Jurkat, Clone E6-1 (cell line): ENCODE measurements at regions not wholly inside any gene's neighbourhood (a gene's known extent, or its start where the extent isn't known, plus 50 kb on each side); places are given as distances from the start of the nearest gene placed in this dataset.
"Not testable (repeated sequence)": the region's sequence is repeated elsewhere in the genome, so short reads cannot be mapped to it uniquely, and the experiment has no call there.

Experiments
- DNase-seq: peaks from one replicate; pipeline ENCODE4 v3.0.0-alpha.2; 2011; ENCODE audit warnings: low read depth, low spot score
- H3K4me3 ChIP-seq: 2 replicates; pipeline ENCODE4 v1.5.1; 2011; ENCODE audit warnings: mild to moderate bottlenecking, low read length, control low read depth, moderate library complexity

- no peak overlapping the region for H3K4me3 ChIP-seq
- peak; percentile 51 for DNase-seq
Measured at GRCh38 chr18:1663879-1664705, 759.4 kb downstream of the ADCYAP1 start.

GRCh38 chr18:1665079-1665478, 760.4 kb downstream of the ADCYAP1 start:
- DNase-seq: no peak
- no peak overlapping the region for H3K4me3 ChIP-seq

- no peak overlapping the region for H3K4me3 ChIP-seq
- no peak for DNase-seq
Measured at GRCh38 chr18:1668279-1668678, 763.6 kb downstream of the ADCYAP1 start.

DNA sequence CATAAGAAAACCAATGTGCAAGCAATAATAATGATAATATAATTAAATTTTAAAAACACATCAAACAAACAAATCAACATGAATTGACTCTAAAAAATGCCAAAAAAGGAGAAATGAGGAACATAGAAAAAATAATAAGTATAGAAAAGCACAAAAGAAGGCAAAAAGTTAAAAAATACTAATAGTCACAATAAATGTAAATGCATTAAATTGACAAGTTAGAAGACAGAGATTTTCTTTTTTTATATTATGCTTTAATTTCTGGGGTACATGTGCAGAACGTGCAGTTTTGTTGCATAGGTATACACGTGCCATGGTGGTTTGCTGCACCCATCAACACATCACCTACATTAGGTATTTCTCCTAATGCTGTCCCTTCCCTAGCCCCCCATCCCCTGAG, 767.0 kb downstream of the ADCYAP1 start:
- DNase-seq, H3K4me3 ChIP-seq: not testable (repeated sequence)

GRCh38 chr18:1676387-1676786, 771.7 kb downstream of the ADCYAP1 start:
- no peak for DNase-seq
- H3K4me3 ChIP-seq: no peak overlapping the region

- H3K4me3 ChIP-seq: no peak overlapping the region
- DNase-seq: no peak
Measured at GRCh38 chr18:1680108-1680507, 775.4 kb downstream of the ADCYAP1 start.

GRCh38 chr18:1691863-1692262, 787.2 kb downstream of the ADCYAP1 start:
- no peak overlapping the region for H3K4me3 ChIP-seq
- DNase-seq: no peak

GRCh38 chr18:1708006-1708405, 803.3 kb downstream of the ADCYAP1 start:
- no peak for DNase-seq
- no peak overlapping the region for H3K4me3 ChIP-seq

DNA sequence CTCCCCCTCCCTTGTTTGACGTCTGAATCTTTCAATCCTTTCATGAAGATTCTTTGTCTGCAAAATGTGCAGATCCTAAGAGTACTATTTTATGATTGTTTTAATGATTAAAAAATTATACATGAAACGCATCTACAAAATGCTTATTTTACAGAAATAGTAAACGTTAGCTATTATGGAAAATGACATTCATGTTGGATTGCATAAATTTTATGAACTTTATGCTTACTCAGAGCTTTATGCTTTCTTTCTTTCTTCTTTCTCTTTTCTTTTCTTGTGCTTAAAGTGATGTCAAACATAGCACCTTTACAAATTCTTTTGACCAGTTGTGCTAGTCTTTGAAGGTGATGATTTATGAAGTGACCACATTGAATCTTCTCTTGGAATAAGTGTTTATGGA, 805.4 kb downstream of the ADCYAP1 start:
- DNase-seq: no peak
- no peak overlapping the region for H3K4me3 ChIP-seq

DNA sequence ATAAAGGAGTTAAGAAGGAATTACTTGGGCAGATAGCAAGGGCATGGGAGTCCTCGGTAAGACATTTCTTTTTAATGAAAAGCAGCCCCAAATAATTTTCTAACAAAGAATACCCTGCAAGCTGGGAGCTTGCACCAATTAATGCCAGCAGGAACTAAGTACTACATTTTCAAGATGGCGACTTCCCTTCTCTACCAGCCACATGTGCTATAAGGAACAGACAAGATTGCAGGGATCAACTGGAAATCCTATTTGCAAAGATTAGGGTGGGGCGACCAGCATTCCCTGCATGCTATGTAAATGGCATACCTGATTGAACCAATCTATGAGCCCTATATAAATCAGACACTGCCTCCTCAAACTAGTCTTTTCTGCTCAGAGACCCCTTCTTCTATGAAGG, 827.5 kb downstream of the ADCYAP1 start:
- no peak overlapping the region for H3K4me3 ChIP-seq
- DNase-seq: no peak

GRCh38 chr18:1746131-1746530, 825.2 kb downstream of the METTL4 start:
- H3K4me3 ChIP-seq: no peak overlapping the region
- no peak for DNase-seq

DNA sequence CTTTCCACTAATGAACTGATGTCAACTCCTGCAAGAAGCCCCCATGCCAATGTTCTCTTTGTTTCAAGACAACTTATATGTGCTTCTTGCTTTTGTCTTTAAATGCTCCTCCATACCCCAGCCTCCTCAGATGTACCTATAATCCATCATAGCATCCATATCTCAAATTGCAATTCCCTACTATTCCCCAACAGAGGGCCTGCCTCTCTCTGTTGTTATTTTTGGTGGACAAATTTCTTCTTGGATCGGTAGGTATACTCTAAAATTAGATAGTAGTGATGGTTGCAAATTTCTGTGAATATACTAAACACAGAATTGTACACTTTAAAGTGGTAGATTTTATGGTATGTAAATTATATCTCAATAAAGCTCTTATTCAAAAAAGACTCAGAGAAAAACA, 820.1 kb downstream of the METTL4 start:
- no peak for DNase-seq
- H3K4me3 ChIP-seq: no peak overlapping the region

GRCh38 chr18:1760901-1761300, 810.4 kb downstream of the METTL4 start:
- DNase-seq: no peak
- H3K4me3 ChIP-seq: no peak overlapping the region

DNA sequence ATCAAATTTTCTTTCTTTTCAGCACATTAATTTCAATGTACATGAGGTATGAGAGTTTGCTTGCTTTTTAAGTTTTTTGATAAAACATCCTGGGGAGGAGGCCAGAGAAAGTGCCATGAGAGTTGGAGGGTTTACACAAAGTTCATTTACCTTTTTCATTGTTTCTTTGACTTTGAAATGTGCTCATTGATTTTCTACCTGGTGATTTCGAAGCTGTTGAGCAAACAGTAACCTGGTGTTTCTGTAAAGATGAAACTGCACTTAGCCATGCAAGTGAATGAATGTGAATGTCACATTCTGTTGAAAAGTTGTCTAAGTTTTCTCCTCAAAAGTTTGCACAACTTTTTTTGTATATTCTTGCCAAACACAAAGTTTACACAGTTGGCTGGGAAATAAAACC, 797.0 kb downstream of the METTL4 start:
- H3K4me3 ChIP-seq: no peak overlapping the region
- no peak for DNase-seq

- DNase-seq: no peak
- H3K4me3 ChIP-seq: no peak overlapping the region
Measured at GRCh38 chr18:1777843-1778242, 793.5 kb downstream of the METTL4 start.

DNA sequence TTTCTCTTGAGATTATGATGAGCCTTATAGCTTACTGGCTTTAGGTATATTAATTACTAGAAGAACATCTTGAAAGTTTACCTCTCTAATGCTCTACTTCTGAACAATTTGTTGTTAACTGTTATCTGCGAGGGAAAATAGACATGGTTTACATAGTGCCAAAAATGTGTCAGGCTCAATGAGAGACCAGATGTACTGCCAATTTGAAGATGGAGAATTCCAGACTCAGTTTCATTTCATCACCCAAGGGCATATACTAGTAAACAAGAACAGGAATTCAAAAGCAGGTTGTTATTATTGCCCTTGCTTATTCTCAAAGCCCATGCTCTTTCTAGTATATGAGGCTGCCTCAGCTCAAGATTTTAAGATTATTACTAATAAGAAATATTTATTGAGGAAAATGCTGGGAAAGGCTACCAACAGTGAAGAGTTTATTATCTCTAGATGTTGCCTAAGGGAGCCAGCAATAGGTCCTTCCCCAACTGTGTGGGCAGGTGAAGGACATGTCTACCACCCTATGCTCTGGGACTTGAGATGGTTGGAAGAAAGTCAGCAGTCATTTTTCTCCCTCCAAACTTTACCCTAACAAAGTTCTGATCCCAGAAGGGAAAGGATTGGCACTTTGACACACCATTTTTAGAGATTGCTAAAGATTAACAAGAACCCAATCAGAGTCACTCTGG, 792.7 kb downstream of the METTL4 start:
- DNase-seq: no peak
- no peak overlapping the region for H3K4me3 ChIP-seq

DNA sequence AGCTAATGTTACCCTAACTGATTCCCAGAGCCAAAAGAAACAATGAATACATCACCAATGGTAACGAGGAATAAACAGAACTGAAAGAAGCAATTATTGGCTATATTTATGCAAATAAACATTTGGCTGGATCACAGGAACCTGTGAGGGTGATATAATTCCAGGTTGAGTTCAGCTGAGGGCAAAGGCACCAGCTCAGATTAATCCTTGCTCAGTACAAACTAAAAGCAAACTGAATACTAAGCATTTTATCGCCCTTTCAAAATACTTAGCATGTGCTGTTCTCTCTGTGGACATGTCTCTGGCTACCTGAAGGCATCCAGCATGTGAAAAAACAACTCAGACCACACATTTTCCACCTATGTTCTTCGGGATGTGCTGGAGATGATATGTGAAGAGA, 791.7 kb downstream of the METTL4 start:
- DNase-seq: no peak
- no peak overlapping the region for H3K4me3 ChIP-seq

GRCh38 chr18:1784113-1784512, 787.2 kb downstream of the METTL4 start:
- no peak for DNase-seq

DNA sequence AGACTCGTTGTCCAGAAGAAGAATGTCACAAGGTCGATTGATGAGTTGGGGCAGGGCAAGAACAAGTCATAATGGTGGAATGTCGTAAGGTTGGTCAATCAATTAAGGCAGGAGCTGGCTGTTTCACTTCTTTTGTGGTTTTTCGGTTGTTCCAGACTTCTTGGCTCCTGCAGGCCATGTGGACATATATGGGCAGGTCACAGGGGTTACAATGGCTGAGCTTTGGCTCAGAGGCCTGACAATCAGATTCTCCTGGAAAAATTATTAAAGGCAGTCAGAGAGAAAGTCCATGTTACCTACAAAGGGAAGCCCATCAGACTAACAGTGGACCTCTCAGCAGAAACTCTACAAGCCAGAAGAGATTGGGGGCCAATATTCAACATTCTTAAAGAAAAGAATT, 785.3 kb downstream of the METTL4 start:
- not testable (repeated sequence) for DNase-seq, H3K4me3 ChIP-seq

More at GRCh38 chr18:1784113-1784512, 787.2 kb downstream of the METTL4 start:
- H3K4me3 ChIP-seq: no peak overlapping the region

GRCh38 chr18:1796636-1797035, 774.7 kb downstream of the METTL4 start:
- DNase-seq: no peak
- H3K4me3 ChIP-seq: no peak overlapping the region

- no peak for DNase-seq
Measured at GRCh38 chr18:1797235-1797634, 774.1 kb downstream of the METTL4 start.

More at GRCh38 chr18:1797235-1797634, 774.1 kb downstream of the METTL4 start:
- H3K4me3 ChIP-seq: no peak overlapping the region
